Parathyroid adenoma (tissue), 2 donors: ENCODE measurements at regions not wholly inside any gene's neighbourhood (a gene's known extent, or its start where the extent isn't known, plus 50 kb on each side); places are given as distances from the start of the nearest gene placed in this dataset.

Experiments used
- H2AFZ ChIP-seq: fragments of 300-600 bp; sonication (generic); one replicate; pipeline ENCODE4 v1.7.0; 2017; ENCODE audit warnings: antibody characterized with exemption, mild to moderate bottlenecking
- H3K27ac ChIP-seq: fragments of 300-600 bp; sonication (generic); one replicate; pipeline ENCODE4 v1.7.0; 2017
- H3K27me3 ChIP-seq: fragments of 300-600 bp; sonication (generic); one replicate; pipeline ENCODE4 v1.7.0; 2017; ENCODE audit warnings: low read length; ENCODE audit not compliant: control insufficient read depth, insufficient read depth
- H3K36me3 ChIP-seq: fragments of 300-600 bp; sonication (generic); one replicate; pipeline ENCODE4 v1.7.0; 2017; ENCODE audit warnings: low read length; ENCODE audit not compliant: control insufficient read depth, insufficient read depth
- H3K4me1 ChIP-seq: fragments of 300-600 bp; sonication (generic); one replicate; pipeline ENCODE4 v1.7.0; 2017; ENCODE audit warnings: control low read depth
- H3K4me2 ChIP-seq: fragments of 300-600 bp; sonication (generic); one replicate; pipeline ENCODE4 v1.7.0; 2017; ENCODE audit warnings: low read length
- H3K4me3 ChIP-seq: fragments of 300-600 bp; sonication (generic); one replicate; pipeline ENCODE4 v1.7.0; 2017; ENCODE audit warnings: low read depth, low read length
- H3K79me2 ChIP-seq: fragments of 300-600 bp; sonication (generic); one replicate; pipeline ENCODE4 v1.7.0; 2017; ENCODE audit warnings: control low read depth
- H3K9ac ChIP-seq: fragments of 300-600 bp; sonication (generic); one replicate; pipeline ENCODE4 v1.7.0; 2017; ENCODE audit warnings: mild to moderate bottlenecking
- H3K9me3 ChIP-seq: fragments of 300-600 bp; sonication (generic); one replicate; pipeline ENCODE4 v1.7.0; 2017; ENCODE audit warnings: low read length; ENCODE audit not compliant: control insufficient read depth
- TF ChIP-seq, protein P1 (sequence below): fragments of 300-600 bp; sonication (generic); IDR thresholded peaks from one replicate; pipeline ENCODE4 v1.7.0; 2017; ENCODE audit warnings: antibody characterized with exemption, mild to moderate bottlenecking
- donor health status: primary hyperparathyroidism.

DNA sequence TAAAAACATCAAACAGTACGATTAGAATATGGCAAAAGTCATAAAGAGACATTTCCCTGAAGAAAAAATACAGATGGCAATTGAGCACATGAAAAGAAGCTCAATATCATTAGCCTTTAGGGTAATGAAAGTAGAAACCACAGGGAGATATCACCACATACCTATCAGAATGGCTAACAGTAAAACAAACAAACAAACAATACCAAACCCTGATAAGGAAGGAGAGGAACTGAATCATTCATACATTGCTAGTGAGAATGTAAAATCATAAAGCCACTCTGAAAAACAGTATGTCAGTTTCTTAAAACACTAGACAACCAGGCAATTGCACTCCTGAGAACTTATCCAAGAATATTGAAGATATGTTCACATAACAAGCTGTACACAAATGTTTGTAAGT lies 1342.5 kb upstream of the SLC10A2 start:
- TF ChIP-seq, protein P1, sequence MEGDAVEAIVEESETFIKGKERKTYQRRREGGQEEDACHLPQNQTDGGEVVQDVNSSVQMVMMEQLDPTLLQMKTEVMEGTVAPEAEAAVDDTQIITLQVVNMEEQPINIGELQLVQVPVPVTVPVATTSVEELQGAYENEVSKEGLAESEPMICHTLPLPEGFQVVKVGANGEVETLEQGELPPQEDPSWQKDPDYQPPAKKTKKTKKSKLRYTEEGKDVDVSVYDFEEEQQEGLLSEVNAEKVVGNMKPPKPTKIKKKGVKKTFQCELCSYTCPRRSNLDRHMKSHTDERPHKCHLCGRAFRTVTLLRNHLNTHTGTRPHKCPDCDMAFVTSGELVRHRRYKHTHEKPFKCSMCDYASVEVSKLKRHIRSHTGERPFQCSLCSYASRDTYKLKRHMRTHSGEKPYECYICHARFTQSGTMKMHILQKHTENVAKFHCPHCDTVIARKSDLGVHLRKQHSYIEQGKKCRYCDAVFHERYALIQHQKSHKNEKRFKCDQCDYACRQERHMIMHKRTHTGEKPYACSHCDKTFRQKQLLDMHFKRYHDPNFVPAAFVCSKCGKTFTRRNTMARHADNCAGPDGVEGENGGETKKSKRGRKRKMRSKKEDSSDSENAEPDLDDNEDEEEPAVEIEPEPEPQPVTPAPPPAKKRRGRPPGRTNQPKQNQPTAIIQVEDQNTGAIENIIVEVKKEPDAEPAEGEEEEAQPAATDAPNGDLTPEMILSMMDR: no peak
- Histone ChIP-seq H3K36me3 (no peaks in the 10 kb centered on the region), H3K4me2 (no peak overlapping the region), H3K9ac (no peak overlapping the region), H3K27ac (no peak overlapping the region), H3K9me3 (no peaks in the 10 kb centered on the region), H3K79me2 (no peaks in the 10 kb centered on the region), H2AFZ (no peak overlapping the region), H3K4me3 (no peak overlapping the region), H3K27me3 (no peaks in the 10 kb centered on the region), H3K4me1 (no peaks in the 10 kb centered on the region)

DNA sequence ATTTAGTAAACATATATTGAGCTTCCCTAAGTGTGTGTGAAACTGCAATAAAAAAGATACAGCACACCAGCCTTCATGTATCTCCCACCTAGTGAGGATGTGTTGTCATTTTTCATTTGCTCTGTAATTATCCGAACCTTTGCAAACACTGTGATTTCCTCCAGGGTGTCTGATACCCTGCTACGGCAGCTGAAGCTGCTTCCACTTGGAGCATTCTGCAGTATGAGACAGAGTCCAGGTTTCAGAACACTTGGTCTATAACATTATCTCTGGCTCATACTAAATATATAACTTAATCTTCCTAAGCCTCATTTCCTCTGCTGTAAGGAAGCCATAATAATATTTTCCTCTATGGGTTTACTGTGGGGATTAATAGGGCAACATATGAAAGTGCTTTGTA lies 1338.1 kb upstream of the SLC10A2 start:
- Histone ChIP-seq H3K27ac (no peak overlapping the region), H2AFZ (no peak overlapping the region), H3K4me1 (no peaks in the 10 kb centered on the region), H3K79me2 (no peaks in the 10 kb centered on the region), H3K9me3 (no peaks in the 10 kb centered on the region), H3K4me2 (no peak overlapping the region), H3K27me3 (no peaks in the 10 kb centered on the region), H3K36me3 (no peaks in the 10 kb centered on the region), H3K9ac (no peak overlapping the region), H3K4me3 (no peak overlapping the region)
- TF ChIP-seq, protein P1: no peak

DNA sequence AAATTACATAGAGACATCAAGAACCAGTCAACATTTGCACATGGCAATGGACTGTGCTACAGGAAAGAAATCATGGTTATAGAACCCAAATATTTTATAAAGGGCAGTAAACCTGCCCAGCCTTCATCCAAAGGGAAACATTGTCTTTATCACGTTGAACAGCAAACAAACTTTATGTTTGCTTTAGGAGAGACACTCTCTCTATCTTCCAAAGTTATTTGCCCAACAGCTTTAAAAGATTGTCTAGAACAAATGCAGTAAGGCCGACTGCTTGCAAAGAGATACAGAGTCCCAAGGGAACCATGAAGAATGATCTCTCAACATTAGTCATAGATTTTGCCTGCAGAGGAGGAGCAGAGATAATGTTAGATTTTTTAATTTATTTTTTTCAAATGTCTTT lies 1323.5 kb upstream of the SLC10A2 start:
- Histone ChIP-seq H3K9ac (no peak overlapping the region), H3K4me2 (no peak overlapping the region)

DNA sequence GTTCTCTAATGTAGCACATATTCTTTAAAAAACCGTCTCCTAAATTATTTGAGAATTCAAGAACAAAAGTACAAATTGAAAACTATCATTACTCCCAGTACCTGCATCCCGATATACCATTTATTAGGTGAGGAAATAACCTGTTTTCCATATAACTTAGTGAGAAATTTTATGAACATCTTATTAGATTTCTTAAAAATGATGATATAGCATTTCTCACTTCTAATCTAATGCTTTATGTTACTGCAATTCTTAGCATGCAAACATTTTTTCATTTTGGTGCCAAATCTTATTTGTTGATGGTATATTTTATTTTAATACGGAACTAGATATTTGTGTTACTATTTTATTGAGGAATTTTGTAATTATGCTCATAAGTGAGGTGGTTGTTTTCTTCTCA lies 1321.3 kb upstream of the SLC10A2 start:
- H3K9me3 ChIP-seq: no peaks in the 10 kb centered on the region
- H3K79me2 ChIP-seq: no peaks in the 10 kb centered on the region
- H2AFZ ChIP-seq: no peak overlapping the region
- no peak overlapping the region for H3K4me2 ChIP-seq
- TF ChIP-seq, protein P1: no peak
- no peaks in the 10 kb centered on the region for H3K27me3 ChIP-seq
- no peak overlapping the region for H3K9ac ChIP-seq
- H3K27ac ChIP-seq: no peak overlapping the region
- H3K36me3 ChIP-seq: no peaks in the 10 kb centered on the region
- H3K4me1 ChIP-seq: no peaks in the 10 kb centered on the region
- no peak overlapping the region for H3K4me3 ChIP-seq

More for the DNA sequence above, 1323.5 kb upstream of the SLC10A2 start:
- TF ChIP-seq, protein P1: no peak
- Histone ChIP-seq H3K36me3 (no peaks in the 10 kb centered on the region), H3K9me3 (no peaks in the 10 kb centered on the region), H3K4me1 (no peaks in the 10 kb centered on the region), H3K27me3 (no peaks in the 10 kb centered on the region), H3K4me3 (no peak overlapping the region), H3K27ac (no peak overlapping the region), H3K79me2 (no peaks in the 10 kb centered on the region), H2AFZ (no peak overlapping the region)

DNA sequence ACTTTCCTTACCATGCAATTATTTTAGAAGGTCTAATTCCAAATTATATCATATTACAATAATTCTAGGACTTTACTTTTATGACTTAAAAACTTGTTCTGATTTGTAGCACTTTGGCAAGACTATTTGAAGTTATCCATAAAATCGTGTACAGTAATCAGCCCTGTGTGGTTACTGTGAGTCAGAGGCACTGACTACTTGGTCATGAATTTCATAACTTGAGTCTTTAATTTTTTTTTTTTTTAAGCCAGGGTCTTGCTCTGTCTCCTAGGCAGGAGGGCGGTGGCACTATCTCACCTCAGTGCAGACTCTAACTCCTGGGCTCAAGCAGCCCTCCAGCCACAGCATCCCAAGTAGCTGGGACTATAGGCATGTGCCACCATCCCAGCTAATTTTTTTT lies 1319.2 kb upstream of the SLC10A2 start:
- Histone ChIP-seq H3K79me2 (no peaks in the 10 kb centered on the region), H3K4me1 (no peaks in the 10 kb centered on the region)

More for the DNA sequence above, 1319.2 kb upstream of the SLC10A2 start:
- no peaks in the 10 kb centered on the region for H3K27me3 ChIP-seq
- no peak overlapping the region for H3K4me3 ChIP-seq
- no peaks in the 10 kb centered on the region for H3K9me3 ChIP-seq
- no peak overlapping the region for H3K27ac ChIP-seq
- TF ChIP-seq, protein P1: no peak
- no peaks in the 10 kb centered on the region for H3K36me3 ChIP-seq
- H3K9ac ChIP-seq: no peak overlapping the region
- H3K4me2 ChIP-seq: no peak overlapping the region
- H2AFZ ChIP-seq: no peak overlapping the region
